HG03196 (cell line): ENCODE measurements at regions not wholly inside any gene's neighbourhood (a gene's known extent, or its start where the extent isn't known, plus 50 kb on each side); places are given as distances from the start of the nearest gene placed in this dataset.
"Not testable (repeated sequence)": the region's sequence is repeated elsewhere in the genome, so short reads cannot be mapped to it uniquely, and the experiment has no call there.

ENCODE experiments used
- ATAC-seq: cut with Tn5 transposase; IDR thresholded peaks from one replicate; pipeline ENCODE4 v1.9.1; 2021; ENCODE audit not compliant: unreplicated experiment

- no peak for ATAC-seq
Measured at GRCh38 chr5:143588933-143589662, 185.6 kb upstream of the NR3C1 start.

GRCh38 chr5:143588121-143588520 is 184.6 kb upstream of the NR3C1 start:
- ATAC-seq: not testable (repeated sequence)

GRCh38 chr5:143586781-143587362 is 183.4 kb upstream of the NR3C1 start:
- ATAC-seq: no peak

GRCh38 chr5:143585970-143586369 is 182.5 kb upstream of the NR3C1 start:
- ATAC-seq: no peak

- no peak for ATAC-seq
Measured at GRCh38 chr5:143583409-143583808, 179.9 kb upstream of the NR3C1 start.

GRCh38 chr5:143582869-143583268 is 179.4 kb upstream of the NR3C1 start:
- ATAC-seq: no peak

GRCh38 chr5:143582176-143582575 is 178.7 kb upstream of the NR3C1 start:
- no peak for ATAC-seq

GRCh38 chr5:143581649-143582048 is 178.2 kb upstream of the NR3C1 start:
- ATAC-seq: no peak

GRCh38 chr5:143581147-143581546 is 177.7 kb upstream of the NR3C1 start:
- ATAC-seq: no peak

GRCh38 chr5:143576711-143577484 is 173.4 kb upstream of the NR3C1 start:
- no peak for ATAC-seq

GRCh38 chr5:143575286-143575685 is 171.8 kb upstream of the NR3C1 start:
- ATAC-seq: no peak

- no peak for ATAC-seq
Measured at GRCh38 chr5:143574236-143574635, 170.8 kb upstream of the NR3C1 start.

- ATAC-seq: no peak
Measured at GRCh38 chr5:143573568-143574170, 170.2 kb upstream of the NR3C1 start.

- no peak for ATAC-seq
Measured at GRCh38 chr5:143572671-143573070, 169.2 kb upstream of the NR3C1 start.

- ATAC-seq: no peak
Measured at GRCh38 chr5:143571642-143572624, 168.4 kb upstream of the NR3C1 start.

- ATAC-seq: no peak
Measured at GRCh38 chr5:143570989-143571388, 167.5 kb upstream of the NR3C1 start.

- ATAC-seq: no peak
Measured at GRCh38 chr5:143569722-143570567, 166.5 kb upstream of the NR3C1 start.

GRCh38 chr5:143569213-143569701 is 165.8 kb upstream of the NR3C1 start:
- no peak for ATAC-seq
